Left lung (tissue), 4 donors: ENCODE measurements at regions not wholly inside any gene's neighbourhood (a gene's known extent, or its start where the extent isn't known, plus 50 kb on each side); places are given as distances from the start of the nearest gene placed in this dataset.

ENCODE experiments used
- ATAC-seq: fragments of 200-7000 bp; cut with Tn5 transposase; one replicate; pipeline ENCODE4 v1.9.1; 2020; ENCODE audit warnings: moderate library complexity
- DNase-seq, 4 donors: peaks; one replicate each; pipeline ENCODE4 v3.0.0-alpha.2; 2013 to 2020
- H3K27ac ChIP-seq, 2 donors: fragments of 200-600 bp; sonication (generic) in 1 of 2; one replicate each; pipeline versions ENCODE4 v1.5.0 to v1.8.0; 2020 to 2021
- H3K27me3 ChIP-seq, 2 donors: fragments of 200-600 bp; sonication (generic) in 1 of 2; one replicate each; pipeline versions ENCODE4 v1.5.0 to v1.8.0; 2020 to 2021
- H3K36me3 ChIP-seq, 2 donors: fragments of 200-600 bp; sonication (generic) in 1 of 2; one replicate each; pipeline versions ENCODE4 v1.5.0 to v1.8.0; 2020 to 2021
- H3K4me1 ChIP-seq, 2 donors: fragments of 200-600 bp; one replicate each; pipeline ENCODE4 v1.8.0; 2021
- H3K4me3 ChIP-seq, 2 donors: fragments of 200-600 bp; sonication (generic) in 1 of 2; one replicate each; pipeline versions ENCODE4 v1.5.0 to v1.8.0; 2020 to 2021; ENCODE audit warnings: mild to moderate bottlenecking in 1 of 2
- H3K9me3 ChIP-seq, 2 donors: fragments of 200-600 bp; sonication (generic) in 1 of 2; one replicate each; pipeline versions ENCODE4 v1.5.0 to v1.8.0; 2020 to 2021
- intact Hi-C, 2 donors: fragments of 100-400 bp; cut with DNase I; formaldehyde crosslinking; loops; one replicate each; pipeline versions ENCODE4 v1.11.2 to v1.14.2; 2022
- TF ChIP-seq, protein P1 (sequence below), 2 donors: fragments of 200-600 bp; sonication (generic) in 1 of 2; IDR thresholded peaks; one replicate each; pipeline versions ENCODE4 v1.5.0 to v1.8.0; 2021; ENCODE audit warnings: antibody characterized with exemption in 2 of 2
- donor health status: DM: no; HTN: yes; CAD: no.
- donor health status: DM: no; HTN: no; CAD: no.

GRCh38 chr13:52975969-52976368 is 52.6 kb upstream of the OLFM4 start:
- intact Hi-C loops: no loop called here

GRCh38 chr13:52975161-52975560 is 53.5 kb upstream of the OLFM4 start:
- Histone ChIP-seq H3K9me3 (no peaks in the 10 kb centered on the region), H3K27ac (no peak overlapping the region), H3K4me3 (no peak overlapping the region), H3K27me3 (peaks cover 0 to 7% of the 10 kb centered on the region in 2 donors), H3K4me1 (no peaks in the 10 kb centered on the region), H3K36me3 (no peaks in the 10 kb centered on the region)
- intact Hi-C loops: no loop called here
- ATAC-seq (no peak), DNase-seq (no peak)
- TF ChIP-seq, protein P1, sequence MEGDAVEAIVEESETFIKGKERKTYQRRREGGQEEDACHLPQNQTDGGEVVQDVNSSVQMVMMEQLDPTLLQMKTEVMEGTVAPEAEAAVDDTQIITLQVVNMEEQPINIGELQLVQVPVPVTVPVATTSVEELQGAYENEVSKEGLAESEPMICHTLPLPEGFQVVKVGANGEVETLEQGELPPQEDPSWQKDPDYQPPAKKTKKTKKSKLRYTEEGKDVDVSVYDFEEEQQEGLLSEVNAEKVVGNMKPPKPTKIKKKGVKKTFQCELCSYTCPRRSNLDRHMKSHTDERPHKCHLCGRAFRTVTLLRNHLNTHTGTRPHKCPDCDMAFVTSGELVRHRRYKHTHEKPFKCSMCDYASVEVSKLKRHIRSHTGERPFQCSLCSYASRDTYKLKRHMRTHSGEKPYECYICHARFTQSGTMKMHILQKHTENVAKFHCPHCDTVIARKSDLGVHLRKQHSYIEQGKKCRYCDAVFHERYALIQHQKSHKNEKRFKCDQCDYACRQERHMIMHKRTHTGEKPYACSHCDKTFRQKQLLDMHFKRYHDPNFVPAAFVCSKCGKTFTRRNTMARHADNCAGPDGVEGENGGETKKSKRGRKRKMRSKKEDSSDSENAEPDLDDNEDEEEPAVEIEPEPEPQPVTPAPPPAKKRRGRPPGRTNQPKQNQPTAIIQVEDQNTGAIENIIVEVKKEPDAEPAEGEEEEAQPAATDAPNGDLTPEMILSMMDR (IDR thresholded peaks at IDR 0.05): no peak

More at GRCh38 chr13:52975969-52976368, 52.6 kb upstream of the OLFM4 start:
- Histone ChIP-seq H3K27ac (no peak overlapping the region), H3K36me3 (no peaks in the 10 kb centered on the region), H3K9me3 (no peaks in the 10 kb centered on the region), H3K4me1 (no peaks in the 10 kb centered on the region), H3K27me3 (peaks cover 0 to 7% of the 10 kb centered on the region in 2 donors), H3K4me3 (no peak overlapping the region)
- TF ChIP-seq, protein P1 (IDR thresholded peaks at IDR 0.05): no peak
- ATAC-seq: no peak
- DNase-seq: no peak

DNA sequence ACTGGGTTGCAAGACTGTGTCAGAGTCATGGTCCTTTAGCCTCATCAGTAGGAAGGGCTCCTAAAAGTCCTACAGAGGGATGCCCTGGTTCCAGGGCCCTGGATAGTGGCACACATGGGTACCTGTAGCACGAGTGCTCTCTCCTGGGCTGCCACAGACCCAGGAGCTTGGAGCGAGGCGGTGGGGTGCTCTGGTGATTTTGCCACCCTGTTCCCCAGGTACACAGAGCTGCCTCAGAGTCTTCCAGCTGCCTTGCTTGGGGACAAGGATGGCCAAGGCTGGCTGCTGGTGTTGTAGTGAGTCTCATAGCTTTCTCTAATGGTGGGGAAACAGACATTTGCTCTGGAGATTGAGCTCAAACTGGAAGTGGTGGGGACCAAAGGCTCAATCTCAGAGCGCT is 53.9 kb upstream of the OLFM4 start:
- intact Hi-C loops: no loop called here
- TF ChIP-seq, protein P1 (IDR thresholded peaks at IDR 0.05): no peak
- Histone ChIP-seq H3K4me1 (no peaks in the 10 kb centered on the region), H3K36me3 (no peaks in the 10 kb centered on the region), H3K9me3 (no peaks in the 10 kb centered on the region), H3K27me3 (peaks cover 0 to 7% of the 10 kb centered on the region in 2 donors), H3K27ac (no peak overlapping the region), H3K4me3 (no peak overlapping the region)
- DNase-seq (no peak), ATAC-seq (no peak)

GRCh38 chr13:52969373-52969772 is 59.2 kb upstream of the OLFM4 start:
- Histone ChIP-seq H3K4me3 (no peak overlapping the region), H3K9me3 (no peaks in the 10 kb centered on the region), H3K4me1 (no peaks in the 10 kb centered on the region), H3K36me3 (no peaks in the 10 kb centered on the region), H3K27ac (no peak overlapping the region), H3K27me3 (peaks cover 0 to 7% of the 10 kb centered on the region in 2 donors)
- DNase-seq (no peak), ATAC-seq (no peak)
- TF ChIP-seq, protein P1 (IDR thresholded peaks at IDR 0.05): no peak
- intact Hi-C loops: no loop called here

- Histone ChIP-seq H3K4me3 (no peak overlapping the region), H3K9me3 (no peaks in the 10 kb centered on the region), H3K27ac (no peak overlapping the region), H3K27me3 (no peaks in the 10 kb centered on the region), H3K36me3 (no peaks in the 10 kb centered on the region), H3K4me1 (no peaks in the 10 kb centered on the region)
- ATAC-seq (peak; percentile 100), DNase-seq (peak; percentile 23 to 89 (median 71))
- TF ChIP-seq, protein P1 (IDR thresholded peaks at IDR 0.05): peak; percentile 78 to 88
- intact Hi-C loops: no loop called here
Measured at GRCh38 chr13:52968074-52968700, 60.4 kb upstream of the OLFM4 start.
